ENCODE measurements at regions not wholly inside any gene's neighbourhood (a gene's known extent, or its start where the extent isn't known, plus 50 kb on each side); places are given as distances from the start of the nearest gene placed in this dataset.

- TF ChIP-seq EZH2phosphoT487 (IDR thresholded peaks at IDR 0.05; ENCODE audit: low read depth, severe bottlenecking, unreplicated experiment) (no peak), CTCF (IDR thresholded peaks at IDR 0.05; ENCODE audit: poor library complexity) (no peak)
Measured at GRCh38 chr7:41578700-41579099, 124.2 kb downstream of the INHBA start.
